CD4-positive, alpha-beta T cell treated with Interferon gamma for 1 hour (primary cell): ENCODE measurements at regions not wholly inside any gene's neighbourhood (a gene's known extent, or its start where the extent isn't known, plus 50 kb on each side); places are given as distances from the start of the nearest gene placed in this dataset.

Experiments used
- DNase-seq: peaks from one replicate; pipeline ENCODE4 v3.0.0-alpha.2; 2020

DNA sequence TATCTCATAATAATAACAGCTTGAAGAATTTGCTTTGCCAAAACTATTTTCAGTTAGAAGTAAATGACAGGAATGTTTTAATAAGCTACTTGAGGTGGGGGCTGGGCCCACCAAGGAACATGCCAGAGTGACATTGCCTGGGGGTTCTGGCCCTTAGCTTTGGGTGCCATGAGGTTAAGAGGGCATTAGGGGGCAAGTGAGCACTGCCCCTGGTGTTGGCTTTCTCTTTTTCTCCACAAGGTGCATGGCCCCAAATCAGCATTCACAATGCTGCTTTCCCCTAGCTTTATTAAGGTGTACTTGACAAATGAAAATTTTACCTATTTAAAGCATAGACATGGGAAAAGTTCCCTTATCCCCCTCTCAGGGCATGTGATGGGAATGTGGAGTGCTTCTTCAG is 305.4 kb downstream of the TENT4A start:
- DNase-seq, result no peak

DNA sequence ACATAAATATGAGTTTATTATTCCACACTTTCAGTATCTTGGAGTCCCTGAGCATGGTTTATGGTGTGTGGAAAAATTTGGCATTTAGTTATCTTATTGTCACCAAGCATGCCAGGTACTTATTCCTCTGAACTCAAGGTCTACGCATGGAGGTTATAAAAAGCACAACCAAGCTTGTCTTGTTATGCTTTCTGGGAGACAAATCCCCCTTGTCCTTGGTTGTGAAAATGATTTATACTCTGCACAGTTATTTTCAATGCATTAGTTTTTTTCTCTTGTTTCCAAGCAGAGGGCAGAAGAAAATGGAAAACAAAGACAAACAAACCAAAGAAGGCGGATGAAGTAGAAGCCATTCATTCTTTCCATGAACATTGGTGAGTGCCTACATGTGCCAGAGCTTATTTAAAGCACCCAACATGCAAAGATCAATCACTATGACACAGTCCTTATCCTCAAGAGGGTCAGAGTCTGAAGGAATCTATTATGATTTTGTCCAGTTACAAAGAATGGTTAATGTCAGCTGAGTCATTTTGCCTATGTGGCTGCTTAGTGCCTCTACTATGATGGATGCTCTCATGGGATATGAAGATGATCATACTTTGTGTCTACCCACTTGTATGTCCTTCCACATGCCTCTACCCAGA is 323.1 kb downstream of the TENT4A start:
- no peak for DNase-seq

DNA sequence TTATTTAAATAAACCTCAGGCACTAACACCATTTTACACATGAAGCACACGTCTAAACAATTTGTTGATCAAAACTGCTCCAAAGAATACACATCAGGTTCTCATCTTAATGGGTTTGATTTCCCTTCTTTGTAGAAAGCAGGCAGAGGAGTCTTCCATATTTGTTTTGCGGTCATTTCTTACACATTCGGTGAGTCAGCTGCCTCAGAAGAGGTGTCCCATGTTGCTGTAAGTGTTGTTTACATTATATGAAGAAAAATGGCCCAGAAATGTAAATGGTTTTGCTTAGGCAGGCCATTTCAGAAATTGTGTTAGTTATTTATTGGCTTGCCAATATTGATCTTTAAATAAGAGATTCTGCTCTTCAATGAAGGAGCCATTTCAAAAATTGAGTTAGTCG is 325.8 kb downstream of the TENT4A start:
- DNase-seq, result no peak

DNA sequence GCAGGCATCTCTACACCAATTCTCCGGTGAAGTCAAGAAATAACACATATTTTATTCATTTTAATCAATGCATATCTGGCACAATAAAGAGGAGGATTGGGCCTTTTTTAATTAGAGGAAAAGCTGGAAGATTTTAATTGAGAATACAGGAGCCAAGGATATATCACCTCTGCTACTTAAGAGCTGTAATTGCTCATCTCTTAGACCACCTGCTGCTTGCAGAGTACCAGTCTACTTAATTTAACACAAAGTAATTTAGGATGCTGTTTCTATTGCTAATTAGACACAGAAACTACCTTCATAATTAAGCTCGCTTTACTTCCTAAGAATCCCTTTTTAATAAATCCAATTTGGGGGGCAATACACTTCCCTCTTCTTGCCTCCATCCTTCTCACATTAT is 326.9 kb downstream of the TENT4A start:
- DNase-seq, result no peak

DNA sequence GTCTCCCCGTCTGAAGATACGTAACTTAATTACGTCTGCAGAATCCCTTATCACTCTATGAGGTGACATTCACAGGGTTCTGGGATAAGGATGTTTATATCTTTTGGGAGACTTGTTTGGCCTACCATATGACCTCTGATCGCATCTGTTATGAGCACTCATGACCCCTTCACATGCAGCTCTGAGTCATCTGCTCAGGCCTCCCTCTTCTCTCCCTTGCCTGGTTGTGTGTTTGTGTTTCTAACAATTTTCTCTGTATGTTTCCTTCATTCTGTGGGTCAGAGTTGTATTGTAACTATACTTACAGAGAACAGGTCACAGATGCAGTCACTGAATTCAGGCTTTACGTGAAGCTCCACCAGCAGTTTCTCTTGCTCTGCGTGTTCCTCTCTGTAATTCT is 330.6 kb downstream of the TENT4A start:
- DNase-seq, result no peak

DNA sequence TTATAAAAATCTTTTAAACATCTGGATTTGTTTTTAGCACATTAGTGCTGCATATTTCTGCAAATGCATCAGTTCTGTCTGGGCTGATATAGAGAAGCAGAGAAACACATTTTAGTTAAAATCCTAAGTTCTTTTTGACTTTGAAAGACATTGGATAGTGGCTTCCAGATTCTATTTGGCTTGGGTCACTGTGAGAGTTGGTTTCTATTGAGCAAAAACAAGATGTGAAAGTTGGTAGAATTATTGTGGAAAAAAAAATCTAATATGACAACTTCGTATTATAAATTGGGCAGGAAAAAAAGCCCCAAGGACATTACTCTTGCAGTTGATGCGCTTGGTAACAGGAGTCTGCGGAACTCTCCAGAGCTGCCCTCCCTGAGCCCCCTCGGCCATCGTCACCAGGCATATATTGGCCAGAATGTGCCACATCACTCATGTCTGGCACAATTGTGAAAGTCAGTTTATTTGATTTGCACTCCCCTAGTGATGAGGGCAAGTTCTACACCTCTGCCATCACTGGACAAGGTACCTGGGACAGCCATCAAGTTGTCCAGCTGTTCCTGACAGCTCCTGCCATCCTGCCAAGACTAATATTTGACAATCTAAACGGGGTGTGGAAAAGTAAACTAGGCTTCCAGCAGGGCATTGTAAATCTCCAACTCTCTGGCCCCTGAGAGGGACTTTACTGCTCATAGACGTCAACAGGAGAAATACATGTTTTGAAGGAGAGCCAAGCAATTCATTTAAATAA is 334.5 kb downstream of the TENT4A start:
- no peak for DNase-seq

DNA sequence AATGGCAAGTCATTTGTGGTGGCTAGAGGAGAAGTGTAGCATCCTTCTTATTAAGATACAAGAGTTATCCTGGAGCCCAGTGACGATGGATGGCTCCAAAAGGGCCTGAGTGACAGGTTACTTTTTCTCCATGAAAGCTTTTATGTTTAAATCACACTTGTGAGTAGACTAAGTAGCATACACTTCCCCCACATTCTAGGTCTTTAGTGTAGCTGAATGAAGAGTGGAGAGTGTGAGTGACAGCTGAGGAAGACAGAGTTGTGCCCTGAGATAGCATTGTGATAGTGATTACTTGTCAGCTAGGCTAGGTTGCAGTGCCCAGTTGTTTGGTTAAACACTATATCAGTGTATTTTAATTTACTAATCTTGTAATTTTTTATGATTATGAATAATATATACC is 337.8 kb downstream of the TENT4A start:
- DNase-seq, result no peak

DNA sequence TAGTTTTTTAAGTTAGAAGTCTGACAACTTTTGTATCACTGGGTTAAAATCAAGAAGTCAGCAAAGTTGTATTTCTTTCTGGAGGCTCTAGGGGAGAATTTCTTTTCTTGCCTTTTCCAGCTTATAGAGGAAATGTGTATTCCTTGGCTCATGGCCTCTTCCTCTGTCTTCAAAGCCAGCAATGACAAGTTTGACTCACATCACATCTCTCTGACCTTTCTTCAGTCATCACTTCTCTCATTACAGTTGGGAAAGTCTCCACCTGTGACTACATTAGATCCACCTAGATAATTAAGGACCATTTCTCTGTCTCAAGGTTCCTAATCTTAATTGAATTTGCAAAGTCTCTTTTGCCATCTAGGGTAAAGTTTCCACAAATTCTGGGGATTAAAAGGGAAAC is 339.9 kb downstream of the TENT4A start:
- no peak for DNase-seq

DNA sequence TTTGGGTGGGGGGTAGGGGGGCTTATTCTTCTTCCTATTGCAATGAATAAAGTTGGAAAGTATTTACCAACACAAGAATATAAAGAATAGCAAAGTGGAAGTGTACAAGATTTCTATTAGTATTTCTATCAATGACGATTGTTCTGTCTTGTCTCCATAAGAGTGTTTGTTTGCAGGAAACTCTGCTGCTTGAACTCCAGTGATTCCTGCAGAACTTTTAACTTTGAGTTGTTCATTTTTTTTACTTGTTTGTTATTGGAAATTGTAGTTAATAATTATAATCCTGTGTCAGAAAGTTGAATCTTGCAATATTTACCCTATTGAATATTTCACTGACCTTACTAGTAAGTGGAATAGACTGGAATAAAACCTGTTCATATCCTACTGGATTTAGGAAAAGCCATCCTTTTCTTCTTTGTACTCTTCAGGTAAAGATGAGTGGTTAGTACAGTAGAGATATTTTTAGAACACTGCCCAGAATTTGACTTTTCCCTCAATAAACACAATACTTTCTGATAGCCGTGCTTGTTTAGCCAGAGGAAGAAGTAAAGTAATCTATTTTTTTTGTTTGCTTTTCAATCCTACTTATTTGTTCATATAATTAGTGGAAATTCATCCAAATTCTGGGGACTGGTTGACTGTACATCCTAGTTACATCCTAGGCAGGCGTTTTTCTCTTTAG is 340.4 kb downstream of the TENT4A start:
- DNase-seq, result no peak

DNA sequence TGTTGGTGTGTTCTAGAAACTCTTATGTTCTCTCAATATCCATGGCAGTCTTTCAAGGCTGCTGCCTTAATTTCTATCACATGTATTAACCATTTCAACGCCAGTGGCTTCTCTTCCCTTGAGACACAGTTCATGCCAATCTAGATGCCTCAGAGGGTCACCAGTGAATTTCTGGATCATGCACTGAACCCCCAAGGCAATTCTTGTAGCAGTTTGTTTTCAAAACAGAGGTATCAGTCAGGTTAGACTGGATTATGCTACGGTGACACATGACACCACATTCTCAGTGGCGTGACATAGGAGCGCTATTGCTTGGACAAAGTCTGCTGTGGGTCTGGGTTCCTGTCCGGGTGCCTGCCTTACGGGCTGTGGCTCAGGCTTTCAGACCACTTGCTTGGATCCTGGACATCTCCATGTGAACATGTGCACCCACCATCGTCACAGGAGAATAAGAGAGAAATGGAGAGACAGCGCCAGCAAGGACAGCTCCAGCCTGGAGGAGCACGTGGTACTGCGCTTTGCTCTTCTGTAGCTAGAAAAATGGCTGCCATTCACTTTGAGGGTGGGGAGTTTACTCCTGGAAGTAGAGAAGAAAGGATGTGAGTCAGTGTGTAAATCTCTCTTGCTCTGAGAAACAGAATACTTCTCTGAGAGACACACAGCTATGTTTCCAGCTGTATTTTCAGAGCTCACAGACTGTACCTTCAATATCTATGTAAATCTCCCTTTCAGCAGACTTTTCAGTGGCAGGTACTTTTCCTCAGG is 329.3 kb upstream of the ADCY2 start:
- DNase-seq, result no peak

DNA sequence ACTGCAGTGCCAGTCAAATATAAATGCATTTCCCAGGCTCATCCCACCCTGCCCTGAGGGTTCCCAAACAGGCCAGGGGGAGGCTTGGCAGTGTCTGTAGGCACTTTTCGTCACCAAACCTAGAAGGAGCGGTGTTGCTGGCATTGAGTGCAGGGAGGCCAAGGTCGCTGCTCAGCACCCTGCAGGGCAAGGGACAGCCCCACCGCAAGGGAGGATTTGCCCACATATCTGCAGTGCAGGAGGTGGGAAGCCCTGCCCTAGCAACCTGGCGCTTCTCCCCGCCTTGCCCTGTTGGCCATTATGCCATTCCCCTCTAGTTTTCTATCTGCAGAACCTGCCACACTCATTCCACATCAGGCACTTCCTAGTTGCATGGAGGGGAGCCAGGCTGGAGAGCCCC is 327.8 kb upstream of the ADCY2 start:
- DNase-seq, result no peak

DNA sequence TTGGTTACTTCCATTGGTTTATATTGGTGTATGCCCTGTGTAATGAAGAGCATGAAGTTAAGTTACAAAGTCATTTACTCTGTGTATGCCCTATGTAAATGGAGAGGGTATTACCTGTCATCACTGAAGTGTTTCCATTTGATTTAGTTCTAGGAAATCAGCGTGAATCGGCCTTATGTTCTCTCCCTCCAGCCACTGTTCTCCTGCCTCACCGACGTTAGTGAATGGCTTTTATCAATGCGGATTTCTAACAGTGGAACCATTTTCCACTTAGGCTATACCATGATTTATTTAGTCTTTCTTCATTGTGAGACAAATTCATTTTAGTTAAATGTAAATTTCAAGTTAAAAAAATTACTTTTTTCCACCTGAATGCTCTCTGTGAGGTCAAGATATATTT is 327.0 kb upstream of the ADCY2 start:
- no peak for DNase-seq

DNA sequence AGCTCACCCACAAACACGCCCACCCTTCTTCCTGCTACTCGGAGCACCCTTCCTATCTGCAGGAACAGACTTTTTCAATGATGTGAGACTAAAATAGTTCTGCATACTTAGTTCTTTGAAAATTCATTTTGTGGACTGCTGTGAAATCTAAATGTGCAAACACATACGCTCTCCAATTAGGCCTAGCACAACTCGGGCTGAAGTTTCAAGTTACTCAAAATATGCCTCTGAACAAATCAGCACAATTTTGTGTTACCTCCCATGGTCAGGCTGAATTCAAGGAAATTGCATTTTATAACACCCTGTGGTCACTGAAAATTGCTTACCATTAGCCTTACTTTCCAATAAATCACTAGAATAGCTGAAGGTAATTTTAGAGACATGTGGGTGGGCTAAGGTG is 323.8 kb upstream of the ADCY2 start:
- DNase-seq, result no peak

DNA sequence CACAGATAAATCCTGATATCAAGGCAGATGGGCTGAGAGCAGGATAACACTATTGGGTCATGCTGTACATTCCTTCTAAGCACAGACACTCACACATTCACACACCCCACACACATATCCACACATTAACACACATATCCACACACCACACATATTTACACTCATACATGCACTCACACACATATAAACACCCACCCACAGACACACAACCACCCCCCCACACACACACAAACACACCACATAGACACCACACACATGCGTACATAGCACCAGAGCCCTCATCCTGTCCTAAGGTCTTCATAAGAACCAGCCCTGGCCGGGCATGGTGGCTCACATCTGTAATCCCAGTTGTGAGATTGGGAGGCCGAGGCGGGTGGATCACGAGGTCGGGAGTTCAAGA is 322.3 kb upstream of the ADCY2 start:
- DNase-seq, result no peak

DNA sequence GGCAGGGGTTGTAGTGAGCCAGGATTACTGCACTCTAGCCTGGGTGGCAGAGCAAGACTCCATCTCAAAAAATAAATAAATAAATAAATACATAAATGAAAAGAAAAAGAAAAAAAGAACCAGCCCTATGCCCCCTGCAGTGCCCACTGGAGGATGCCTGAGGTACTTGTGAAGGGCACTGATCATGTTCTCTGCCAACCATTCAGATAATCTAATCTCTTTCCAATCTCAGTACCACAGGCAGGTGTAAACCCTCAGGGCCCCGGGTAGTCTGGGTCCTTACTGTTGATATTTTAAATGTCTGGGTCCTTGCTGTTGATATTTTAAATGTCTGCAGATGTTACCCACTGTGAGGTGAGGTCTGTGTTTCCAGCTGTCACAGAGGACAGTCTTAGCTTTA is 321.8 kb upstream of the ADCY2 start:
- no peak for DNase-seq

DNA sequence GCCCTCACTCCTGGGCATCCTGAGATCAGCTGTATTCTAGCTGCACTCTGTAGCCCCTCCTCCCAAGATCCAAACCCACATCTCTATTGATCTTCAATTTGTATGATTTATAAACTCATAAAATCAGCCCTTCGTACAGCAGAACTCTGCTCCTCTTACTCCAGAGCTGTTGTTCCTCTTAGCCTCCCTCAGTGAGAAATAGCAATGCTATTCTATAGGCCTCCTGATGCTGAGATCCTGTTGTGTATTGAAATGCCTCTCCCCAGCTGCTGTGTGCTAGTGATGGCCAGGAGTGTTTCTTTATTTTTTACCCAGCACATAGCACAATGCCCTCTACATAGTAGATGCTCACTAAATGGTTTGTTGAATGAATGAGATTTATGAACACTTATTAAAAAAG is 320.5 kb upstream of the ADCY2 start:
- no peak for DNase-seq

DNA sequence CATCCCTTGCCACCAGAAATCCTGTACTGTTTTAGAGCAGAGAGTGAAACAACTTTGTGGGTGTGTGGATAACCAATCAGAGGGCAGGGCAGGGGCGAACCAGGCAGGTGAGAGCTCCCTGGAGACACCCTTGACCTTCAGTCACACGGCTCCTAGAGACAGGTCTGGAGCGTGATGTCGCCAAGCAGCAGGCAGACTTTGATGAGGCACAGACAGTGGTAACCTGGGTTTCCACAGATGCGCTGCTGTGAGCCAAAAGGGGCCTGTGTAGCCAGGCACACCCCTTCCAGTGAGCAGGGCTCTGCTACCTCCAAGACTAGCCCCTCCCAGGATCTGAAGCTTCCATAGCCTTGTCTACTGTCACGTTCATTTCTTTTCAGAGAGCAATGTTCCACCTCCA is 317.8 kb upstream of the ADCY2 start:
- DNase-seq, result no peak

DNA sequence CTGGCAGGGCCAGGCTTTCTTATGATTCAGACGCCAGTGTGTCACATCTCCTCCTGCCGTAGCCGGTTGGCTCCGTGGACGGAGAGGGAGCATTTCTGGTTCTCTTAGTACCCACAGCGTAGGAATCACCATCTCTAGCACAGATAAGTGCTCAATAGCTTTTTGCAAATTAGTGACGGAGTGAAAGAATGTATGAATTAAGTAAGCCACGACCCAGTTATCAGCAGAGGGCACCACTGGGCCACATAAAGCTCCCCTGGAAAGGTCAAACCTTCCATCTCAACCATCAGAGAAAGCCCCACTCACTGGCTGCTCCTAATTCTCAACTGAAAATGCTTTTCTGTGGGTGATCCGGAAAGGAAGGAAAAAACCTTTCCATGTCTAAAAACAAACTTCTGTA is 317.0 kb upstream of the ADCY2 start:
- no peak for DNase-seq

DNA sequence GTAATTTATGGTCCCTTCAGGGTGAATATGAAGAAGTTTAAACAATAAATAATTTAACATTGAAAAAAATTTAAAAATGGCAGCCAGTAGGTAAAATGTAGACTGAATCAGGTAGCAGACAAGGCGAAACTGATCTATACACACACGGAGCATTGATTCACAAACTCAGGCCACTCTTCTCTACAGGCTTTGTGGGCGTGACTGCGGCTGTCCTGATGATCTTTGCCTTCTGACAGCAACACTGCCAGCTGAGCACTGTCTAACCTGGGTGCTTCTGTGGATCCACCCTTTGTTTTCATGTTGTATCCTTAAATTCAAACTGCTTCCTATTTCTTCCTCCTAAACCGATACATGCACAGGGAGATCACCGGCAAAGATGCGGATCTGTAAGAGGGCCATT is 315.4 kb upstream of the ADCY2 start:
- no peak for DNase-seq

DNA sequence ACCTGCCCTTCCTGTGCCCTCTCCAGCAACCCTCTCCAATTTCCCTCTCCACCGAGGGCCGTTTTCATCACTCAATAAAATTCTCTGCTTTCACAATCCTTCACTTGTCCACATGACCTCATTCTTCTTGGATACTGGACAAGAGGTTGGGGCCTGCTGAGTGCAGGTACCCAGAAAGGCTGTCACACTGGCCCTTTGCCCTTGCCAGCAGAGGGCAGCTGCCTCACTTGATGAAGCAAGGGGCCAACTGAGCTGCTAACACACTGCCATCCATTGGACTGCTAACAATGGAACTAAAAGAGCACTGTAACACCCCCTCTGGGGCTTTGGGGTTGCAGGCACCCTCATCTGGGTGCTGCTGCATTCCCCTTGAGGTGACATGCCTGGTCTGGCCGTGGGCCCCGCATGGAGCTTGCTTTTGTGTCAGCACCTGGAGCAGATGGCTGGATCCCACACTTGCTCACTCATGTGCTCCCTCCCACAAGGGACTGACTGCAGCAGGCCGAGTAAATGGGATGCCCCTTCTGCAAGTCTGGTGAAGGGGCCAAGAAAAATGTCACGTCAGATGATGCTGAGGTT is 308.1 kb upstream of the ADCY2 start:
- no peak for DNase-seq

DNA sequence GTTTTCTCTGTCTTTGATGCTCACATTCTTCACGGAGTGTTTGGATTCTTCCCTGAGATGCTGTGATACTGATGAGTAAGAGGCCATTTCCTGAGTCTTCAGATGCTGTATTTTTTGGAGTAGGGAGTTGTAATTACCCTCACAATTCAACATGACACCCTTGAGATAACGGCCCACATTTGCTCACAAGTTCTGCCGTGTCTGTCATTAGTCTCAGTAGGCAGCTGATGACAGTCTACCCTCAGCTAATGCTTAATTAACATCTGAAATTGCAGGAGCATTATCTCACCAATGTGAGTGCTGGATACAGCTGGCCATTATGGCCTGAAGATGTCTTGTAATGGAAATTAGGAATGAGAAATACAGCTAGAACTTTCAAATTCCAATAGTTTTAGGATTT is 307.1 kb upstream of the ADCY2 start:
- DNase-seq, result no peak

DNA sequence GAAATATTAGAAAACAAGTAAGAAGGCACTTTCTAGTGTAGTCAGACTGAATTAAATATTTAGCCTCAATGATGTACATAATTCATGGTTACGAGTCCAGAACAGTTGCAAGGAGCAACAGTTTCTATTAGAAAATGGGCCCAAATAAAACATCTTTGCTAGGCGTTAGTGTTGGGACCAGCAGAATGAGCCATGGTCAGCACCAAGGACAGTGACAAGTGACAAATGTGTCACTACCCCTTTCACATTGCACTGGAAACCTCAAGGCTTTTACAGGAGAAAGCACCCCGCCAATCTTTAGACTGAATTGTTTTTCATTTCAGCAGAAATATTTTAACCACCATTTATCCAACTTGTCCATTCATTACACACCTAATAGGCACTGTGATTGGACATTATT is 301.3 kb upstream of the ADCY2 start:
- no peak for DNase-seq

DNA sequence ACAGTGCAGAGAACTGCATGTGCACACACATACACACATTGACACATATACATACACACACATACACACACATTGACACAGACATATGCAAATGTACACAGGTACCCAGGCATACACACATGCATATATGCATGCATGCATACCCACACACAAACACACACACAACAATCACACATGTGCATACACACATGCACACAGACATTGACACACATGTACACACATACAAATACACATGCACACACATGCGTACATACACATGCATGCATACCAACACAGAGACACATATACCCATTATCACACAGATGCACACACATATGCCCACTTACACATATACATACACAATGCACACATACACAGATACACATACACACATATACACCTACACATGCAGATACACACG is 299.6 kb upstream of the ADCY2 start:
- no peak for DNase-seq
